ENCODE measurements at regions not wholly inside any gene's neighbourhood (a gene's known extent, or its start where the extent isn't known, plus 50 kb on each side); places are given as distances from the start of the nearest gene placed in this dataset.

DNA sequence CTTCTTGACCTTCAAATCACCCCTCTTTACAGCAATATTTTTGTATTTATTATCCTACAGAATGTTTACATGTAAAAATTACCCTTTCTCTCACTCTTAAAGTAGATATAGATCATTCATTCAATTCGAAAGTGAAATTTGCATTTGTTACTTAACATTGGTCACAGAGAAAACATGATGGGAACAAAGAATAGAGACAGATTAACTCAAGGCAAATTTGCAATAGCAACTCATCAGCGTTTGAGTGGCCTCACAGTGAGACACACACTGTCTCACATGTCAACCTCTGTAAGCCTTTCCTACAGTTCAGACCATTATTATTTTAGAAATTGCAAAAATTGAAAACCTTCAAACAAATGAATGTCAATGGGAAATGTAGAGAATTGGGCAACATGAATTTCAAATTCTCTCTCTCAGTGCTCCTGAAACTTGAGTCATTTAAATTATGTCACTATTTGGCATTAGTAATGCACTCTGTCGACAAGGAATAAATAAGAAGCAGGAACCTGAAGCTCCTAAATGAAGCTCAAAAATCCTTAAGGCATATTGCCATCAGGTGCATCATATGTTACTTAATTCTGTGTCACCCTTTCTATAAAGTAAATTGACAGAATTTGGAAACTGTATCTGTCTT, 148.3 kb upstream of the ANXA10 start:
- TF ChIP-seq, protein P1, sequence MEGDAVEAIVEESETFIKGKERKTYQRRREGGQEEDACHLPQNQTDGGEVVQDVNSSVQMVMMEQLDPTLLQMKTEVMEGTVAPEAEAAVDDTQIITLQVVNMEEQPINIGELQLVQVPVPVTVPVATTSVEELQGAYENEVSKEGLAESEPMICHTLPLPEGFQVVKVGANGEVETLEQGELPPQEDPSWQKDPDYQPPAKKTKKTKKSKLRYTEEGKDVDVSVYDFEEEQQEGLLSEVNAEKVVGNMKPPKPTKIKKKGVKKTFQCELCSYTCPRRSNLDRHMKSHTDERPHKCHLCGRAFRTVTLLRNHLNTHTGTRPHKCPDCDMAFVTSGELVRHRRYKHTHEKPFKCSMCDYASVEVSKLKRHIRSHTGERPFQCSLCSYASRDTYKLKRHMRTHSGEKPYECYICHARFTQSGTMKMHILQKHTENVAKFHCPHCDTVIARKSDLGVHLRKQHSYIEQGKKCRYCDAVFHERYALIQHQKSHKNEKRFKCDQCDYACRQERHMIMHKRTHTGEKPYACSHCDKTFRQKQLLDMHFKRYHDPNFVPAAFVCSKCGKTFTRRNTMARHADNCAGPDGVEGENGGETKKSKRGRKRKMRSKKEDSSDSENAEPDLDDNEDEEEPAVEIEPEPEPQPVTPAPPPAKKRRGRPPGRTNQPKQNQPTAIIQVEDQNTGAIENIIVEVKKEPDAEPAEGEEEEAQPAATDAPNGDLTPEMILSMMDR (IDR thresholded peaks at IDR 0.05; ENCODE audit: extremely low read depth, missing control alignments), result no peak
- DNase-seq (ENCODE audit: low spot score), result no peak

DNA sequence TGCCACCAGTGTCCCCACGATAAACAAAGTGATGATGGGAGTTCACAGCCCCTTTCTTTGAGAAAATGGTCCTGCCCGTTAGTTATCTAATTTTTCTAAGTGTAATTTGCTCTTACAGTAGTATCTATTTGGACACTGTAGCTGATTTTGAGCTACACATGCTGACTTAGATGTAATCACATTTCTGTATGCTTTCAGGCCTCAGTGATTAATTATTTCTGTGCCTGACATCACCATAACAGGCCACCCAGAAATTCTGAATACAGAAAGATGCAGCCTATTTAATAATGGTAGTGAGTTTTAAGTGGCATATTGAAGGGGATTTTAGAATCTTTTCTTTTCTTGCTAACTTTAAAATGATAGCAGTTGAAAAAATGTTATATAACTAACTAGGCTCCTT, 147.6 kb upstream of the ANXA10 start:
- no peak for DNase-seq (ENCODE audit: low spot score)
- TF ChIP-seq, protein P1 (IDR thresholded peaks at IDR 0.05; ENCODE audit: extremely low read depth, missing control alignments), result no peak

- no peak for DNase-seq (ENCODE audit: low spot score)
- TF ChIP-seq, protein P1 (IDR thresholded peaks at IDR 0.05; ENCODE audit: extremely low read depth, missing control alignments), result no peak
Measured at GRCh38 chr4:167955006-167955405, 137.3 kb upstream of the ANXA10 start.

- TF ChIP-seq, protein P1 (IDR thresholded peaks at IDR 0.05; ENCODE audit: extremely low read depth, missing control alignments), result no peak
- no peak for DNase-seq (ENCODE audit: low spot score)
Measured at GRCh38 chr4:167956676-167957075, 135.7 kb upstream of the ANXA10 start.

GRCh38 chr4:167964766-167965373, 127.5 kb upstream of the ANXA10 start:
- no peak for DNase-seq (ENCODE audit: low spot score)
- TF ChIP-seq, protein P1 (IDR thresholded peaks at IDR 0.05; ENCODE audit: extremely low read depth, missing control alignments), result no peak

DNA sequence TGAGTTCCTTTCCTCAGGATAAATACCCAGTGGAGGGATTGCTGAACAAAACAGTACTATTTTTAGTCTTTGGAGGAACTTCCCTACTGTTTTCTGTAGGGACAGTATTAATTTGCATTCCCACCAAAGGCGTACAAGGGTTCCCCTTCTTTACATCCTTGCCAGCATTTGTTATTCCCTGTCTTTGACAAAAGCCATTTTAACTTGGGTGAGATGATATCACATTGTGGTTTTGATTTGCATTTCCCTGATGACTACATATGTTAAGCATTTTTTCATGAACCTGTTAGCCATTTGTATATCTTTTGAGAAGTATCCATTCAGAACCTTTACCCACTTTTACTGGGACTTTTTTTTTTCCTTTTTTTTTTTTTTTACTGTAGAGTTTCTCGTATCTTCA, 126.2 kb upstream of the ANXA10 start:
- TF ChIP-seq, protein P1 (IDR thresholded peaks at IDR 0.05; ENCODE audit: extremely low read depth, missing control alignments), result no peak
- DNase-seq (ENCODE audit: low spot score), result no peak

DNA sequence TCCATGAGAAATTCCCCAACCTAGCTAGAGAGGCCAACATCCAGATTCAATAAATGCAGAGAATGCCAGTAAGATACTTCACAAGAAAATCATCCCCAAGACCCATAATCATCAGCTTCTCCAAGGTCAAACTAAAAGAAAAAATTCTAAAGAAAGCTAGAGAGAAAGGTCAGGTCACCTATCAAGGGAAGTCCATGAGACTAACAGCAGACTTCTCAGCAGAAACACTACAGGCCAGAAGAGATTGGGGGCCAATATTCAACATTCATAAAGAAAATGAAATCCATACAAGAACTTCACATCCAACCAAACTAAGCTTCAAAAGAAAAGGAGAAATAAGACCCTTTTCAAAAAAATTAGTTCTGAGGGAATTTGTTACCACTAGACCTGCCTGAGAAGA, 118.8 kb upstream of the ANXA10 start:
- TF ChIP-seq, protein P1 (IDR thresholded peaks at IDR 0.05; ENCODE audit: extremely low read depth, missing control alignments), result no peak
- DNase-seq (ENCODE audit: low spot score), result no peak
